Endothelial cell of umbilical vein (primary cell): ENCODE measurements at regions not wholly inside any gene's neighbourhood (a gene's known extent, or its start where the extent isn't known, plus 50 kb on each side); places are given as distances from the start of the nearest gene placed in this dataset.

ENCODE experiments used
- BruUV-seq: library from RNA; stranded (reverse); fragments of 400-500 nt; replicated peaks from 2 replicates; lab custom pipeline; 2021; lab: Mats Ljungman, UMichigan
- CTCF ChIA-PET: fragments of 300-600, 350-600 bp; sonication (Branson Sonifier 250); formaldehyde crosslinking; loops from one replicate; lab custom pipeline; 2021; ENCODE audit warnings: antibody characterized with exemption, inconsistent platforms; lab: Charles Lee
- POLR2A ChIA-PET: fragments of 300-600, 350-600 bp; sonication (Branson Sonifier 250); formaldehyde crosslinking; loops from one replicate; lab custom pipeline; 2021; ENCODE audit warnings: antibody characterized with exemption, inconsistent platforms; lab: Charles Lee
- DNase-seq: peaks from one replicate; pipeline ENCODE4 v3.0.0-alpha.2; 2011; ENCODE audit warnings: low read depth, low spot score
- FAIRE-seq: peaks from 2 replicates; lab custom pipeline; 2011; peaks lifted over from hg19 to GRCh38; lab: Jason Lieb, UNC
- H2AFZ ChIP-seq: 2 replicates; pipeline ENCODE4 v1.6.0; 2012; ENCODE audit warnings: low read depth, low read length, control low read depth, inconsistent platforms
- H3K27ac ChIP-seq: 2 replicates; pipeline ENCODE4 v1.5.1; 2011; ENCODE audit warnings: low read depth, mild to moderate bottlenecking, control low read depth, low read length, moderate library complexity; ENCODE audit not compliant: insufficient read depth
- H3K27me3 ChIP-seq, 2 experiments: 2 replicates each; pipeline versions ENCODE4 v1.6.0 to v1.6.1; 2011; ENCODE audit warnings: low read length in 2 of 2, mixed read lengths in 1 of 2; ENCODE audit not compliant: control insufficient read depth in 2 of 2, insufficient read depth in 2 of 2
- H3K36me3 ChIP-seq, 2 experiments: 2 replicates in 1 of 2; 3 replicates in 1 of 2; pipeline ENCODE4 v1.5.1; 2011; ENCODE audit warnings: low read length in 2 of 2, mild to moderate bottlenecking in 1 of 2, moderate library complexity in 1 of 2; ENCODE audit not compliant: control insufficient read depth in 2 of 2, insufficient read depth in 2 of 2; ENCODE audit errors: extremely low read depth in 1 of 2
- H3K4me1 ChIP-seq: 3 replicates; pipeline ENCODE4 v1.5.1; 2011; ENCODE audit warnings: mild to moderate bottlenecking, low read length; ENCODE audit not compliant: control insufficient read depth, insufficient read depth; ENCODE audit errors: extremely low read depth
- H3K4me2 ChIP-seq: 2 replicates; pipeline ENCODE4 v1.6.1; 2011; ENCODE audit warnings: low read length, control low read depth, mixed read lengths; ENCODE audit not compliant: insufficient read depth
- H3K4me3 ChIP-seq, 3 experiments: fragments of 200-600 bp in 1 of 3; sonication (generic), shearing (Covaris generic) in 1 of 3; replicated peaks in 1 of 3; 2 replicates each; pipeline ENCODE4 v1.5.1; 2011 to 2016; ENCODE audit warnings: control low read depth in 3 of 3, low read length in 3 of 3, mild to moderate bottlenecking in 2 of 3, inconsistent platforms in 1 of 3, low read depth in 1 of 3, moderate library complexity in 1 of 3; ENCODE audit not compliant: insufficient read depth in 1 of 3
- H3K79me2 ChIP-seq: 2 replicates; pipeline ENCODE4 v1.6.0; 2012; ENCODE audit warnings: low read length, inconsistent platforms; ENCODE audit not compliant: control insufficient read depth, insufficient read depth
- H3K9ac ChIP-seq: replicated peaks from 2 replicates; pipeline ENCODE3; 2011; ENCODE audit warnings: low read length, control low read depth; ENCODE audit not compliant: insufficient read depth; ENCODE audit errors: extremely low read depth
- H3K9me1 ChIP-seq: replicated peaks from 3 replicates; pipeline ENCODE4 v1.6.0; 2011; ENCODE audit warnings: mild to moderate bottlenecking, low read length; ENCODE audit not compliant: control insufficient read depth, insufficient read depth; ENCODE audit errors: extremely low read depth
- H3K9me3 ChIP-seq: replicated peaks from 2 replicates; pipeline ENCODE4 v1.5.1; 2012; ENCODE audit warnings: low read length, inconsistent platforms; ENCODE audit not compliant: control insufficient read depth, insufficient read depth
- H4K20me1 ChIP-seq: replicated peaks from 2 replicates; pipeline ENCODE3; 2011; ENCODE audit warnings: mild to moderate bottlenecking, low read length; ENCODE audit not compliant: control insufficient read depth, insufficient read depth; ENCODE audit errors: extremely low read depth
- CTCF ChIP-seq, 2 donors: IDR thresholded peaks; 1 replicate in 1 of 2; 2 replicates in 1 of 2; pipeline ENCODE4 v1.5.1; 2011; ENCODE audit warnings: low read length in 2 of 2, mild to moderate bottlenecking in 2 of 2, moderate library complexity in 2 of 2, control low read depth in 1 of 2, inconsistent platforms in 1 of 2, low read depth in 1 of 2; ENCODE audit not compliant: insufficient read depth in 1 of 2; ENCODE audit errors: extremely low read depth in 1 of 2
- EZH2 ChIP-seq: IDR thresholded peaks from 2 replicates; pipeline ENCODE4 v1.6.1; 2012; ENCODE audit warnings: borderline replicate concordance, low read depth, mild to moderate bottlenecking, moderate library complexity, low read length, inconsistent platforms; ENCODE audit not compliant: severe bottlenecking
- FOS ChIP-seq: IDR thresholded peaks from 2 replicates; pipeline ENCODE4 v1.6.1; 2011; ENCODE audit warnings: mild to moderate bottlenecking, low read length, moderate library complexity, borderline replicate concordance; ENCODE audit not compliant: insufficient read depth
- GATA2 ChIP-seq: IDR thresholded peaks from 2 replicates; pipeline ENCODE4 v1.7.0; 2011; ENCODE audit warnings: low read depth, mild to moderate bottlenecking, moderate library complexity, mixed read lengths, low read length; ENCODE audit not compliant: insufficient read length, insufficient read depth
- JUN ChIP-seq: IDR thresholded peaks from 2 replicates; pipeline ENCODE4 v1.6.1; 2011; ENCODE audit warnings: borderline replicate concordance, low read depth; ENCODE audit not compliant: insufficient read length, insufficient read depth
- MAX ChIP-seq: IDR thresholded peaks from 2 replicates; pipeline ENCODE4 v1.6.1; 2011; ENCODE audit not compliant: insufficient read depth, insufficient read length
- MYC ChIP-seq: IDR thresholded peaks from one replicate; pipeline ENCODE4 v1.6.1; 2011; ENCODE audit warnings: mild to moderate bottlenecking, low read depth, low read length
- POLR2A ChIP-seq: IDR thresholded peaks from 2 replicates; pipeline ENCODE4 v1.6.1; 2012; ENCODE audit warnings: low read depth, mild to moderate bottlenecking, control low read depth, low read length
- POLR2AphosphoS5 ChIP-seq: IDR thresholded peaks from 2 replicates; pipeline ENCODE4 v1.6.1; 2012; ENCODE audit warnings: low read depth, mild to moderate bottlenecking, control low read depth, low read length, moderate library complexity; ENCODE audit not compliant: insufficient read depth
- dilution Hi-C: fragments of 300-500 bp; cut with MboI; formaldehyde crosslinking; loops from one replicate; pipeline ENCODE4 v1.15.0; 2019; ENCODE audit warnings: low sequenced_read_pairs; ENCODE audit not compliant: extremely low pct_ligation_motif_present
- intact Hi-C: fragments of 100-400 bp; cut with micrococcal nuclease; formaldehyde crosslinking; loops from one replicate; pipeline ENCODE4 v1.10.0; 2022

GRCh38 chr20:55626716-55627115 is 378.6 kb downstream of the CBLN4 start:
- no peak overlapping the region for H3K27ac ChIP-seq
- H4K20me1 ChIP-seq: no peaks in the 10 kb centered on the region
- H3K9ac ChIP-seq: no peak overlapping the region
- TF ChIP-seq FOS (no peak), CTCF (IDR thresholded peaks at IDR 0.05; ENCODE audit: extremely low read depth in 1 of 2, insufficient read depth in 1 of 2, low read depth in 1 of 2, low read length in 2 of 2) (no peak), MYC (no peak), GATA2 (no peak), MAX (no peak), EZH2 (no peak), POLR2AphosphoS5 (no peak), POLR2A (no peak), JUN (no peak)
- H3K27me3 ChIP-seq: no peaks in the 10 kb centered on the region
- H3K9me3 ChIP-seq: peaks cover 1% of the 10 kb centered on the region
- no peak overlapping the region for H2AFZ ChIP-seq
- no peak overlapping the region for H3K4me2 ChIP-seq
- DNase-seq (no peak), FAIRE-seq (no peak)
- H3K4me1 ChIP-seq: no peaks in the 10 kb centered on the region
- no peaks in the 10 kb centered on the region for H3K79me2 ChIP-seq
- ChIA-PET POLR2A (no interaction called here), CTCF (interaction anchor here (0.6 kb wide), 1 partner anchor 213 kb away, joined by 3 read pairs; no protein-coding TSS in a partner anchor)
- BruUV-seq: no TSS peak
- no peak overlapping the region for H3K4me3 ChIP-seq
- H3K9me1 ChIP-seq: no peaks in the 10 kb centered on the region
- no peaks in the 10 kb centered on the region for H3K36me3 ChIP-seq
- intact Hi-C loops (no loop called here), dilution Hi-C loops (no loop called here)
